ENCODE measurements at regions not wholly inside any gene's neighbourhood (a gene's known extent, or its start where the extent isn't known, plus 50 kb on each side); places are given as distances from the start of the nearest gene placed in this dataset.
A peak's percentile ranks its signal among the peaks of the same experiment; 100 is the strongest.

- peak; percentile 87 for DNase-seq (ENCODE audit: low read depth)
Observed at GRCh38 chr3:194738254-194739093, 52.8 kb downstream of the FAM43A start.

DNA sequence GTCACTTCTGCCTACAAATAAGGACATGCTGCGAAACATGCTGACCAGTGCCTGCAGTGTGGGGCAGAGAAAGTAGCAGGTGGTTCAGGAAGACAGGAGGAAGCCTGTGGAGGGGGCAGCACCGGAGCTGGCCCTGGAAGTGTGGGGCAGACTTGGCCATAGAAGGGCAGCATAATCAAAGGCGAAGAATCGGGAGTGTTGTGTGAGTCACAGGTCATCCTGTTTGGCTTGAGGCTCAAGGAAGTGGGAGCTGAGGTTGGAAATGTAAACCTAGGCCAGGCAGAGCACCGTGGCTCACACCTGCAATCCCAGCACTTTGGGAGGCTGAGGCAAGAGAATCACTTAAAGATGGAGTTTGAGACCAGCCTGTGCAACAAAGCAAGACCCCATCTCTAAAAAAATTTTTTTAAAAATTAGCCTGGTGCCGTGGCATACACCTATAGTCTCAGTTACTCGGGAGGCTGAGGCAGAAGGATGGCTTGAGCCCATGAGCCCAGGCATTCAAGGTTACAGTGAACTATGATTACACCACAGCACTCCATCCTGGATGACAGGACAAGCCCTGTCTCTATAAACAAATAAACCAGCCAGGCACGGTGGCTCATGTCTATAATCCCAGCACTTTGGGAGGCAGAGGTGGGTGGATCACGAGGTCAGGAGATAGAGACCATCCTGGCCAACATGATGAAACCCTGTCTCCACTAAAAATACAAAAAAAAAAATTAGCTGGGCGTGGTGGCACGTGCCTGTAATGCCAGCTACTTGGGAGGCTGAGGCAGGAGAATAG is 54.0 kb downstream of the FAM43A start:
- no peak for DNase-seq (ENCODE audit: low read depth)

GRCh38 chr3:194740859-194741491 is 55.3 kb downstream of the FAM43A start:
- no peak for DNase-seq (ENCODE audit: low read depth)

DNA sequence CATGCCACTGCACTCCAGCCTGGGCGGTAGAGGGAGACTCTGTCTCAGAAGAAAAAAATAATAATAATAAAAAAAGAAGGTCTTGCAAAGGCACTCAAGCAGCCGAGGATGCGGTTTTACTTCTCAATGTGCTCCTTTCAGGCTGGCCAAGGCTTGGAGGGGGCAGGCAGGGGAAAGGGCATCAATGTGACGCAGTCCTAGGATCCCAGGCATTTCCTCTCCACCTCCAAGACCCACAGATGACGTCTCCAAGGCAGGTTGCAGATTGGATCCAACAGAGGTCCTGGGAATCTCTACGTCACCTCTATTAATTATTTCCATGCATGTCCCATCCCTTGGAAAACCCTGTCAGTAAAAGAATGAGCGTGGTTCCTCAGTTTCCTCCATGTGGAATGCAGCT is 56.2 kb downstream of the FAM43A start:
- no peak for DNase-seq (ENCODE audit: low read depth)

- no peak for DNase-seq (ENCODE audit: low read depth)
Observed at GRCh38 chr3:194744826-194745225, 59.1 kb downstream of the FAM43A start.

DNA sequence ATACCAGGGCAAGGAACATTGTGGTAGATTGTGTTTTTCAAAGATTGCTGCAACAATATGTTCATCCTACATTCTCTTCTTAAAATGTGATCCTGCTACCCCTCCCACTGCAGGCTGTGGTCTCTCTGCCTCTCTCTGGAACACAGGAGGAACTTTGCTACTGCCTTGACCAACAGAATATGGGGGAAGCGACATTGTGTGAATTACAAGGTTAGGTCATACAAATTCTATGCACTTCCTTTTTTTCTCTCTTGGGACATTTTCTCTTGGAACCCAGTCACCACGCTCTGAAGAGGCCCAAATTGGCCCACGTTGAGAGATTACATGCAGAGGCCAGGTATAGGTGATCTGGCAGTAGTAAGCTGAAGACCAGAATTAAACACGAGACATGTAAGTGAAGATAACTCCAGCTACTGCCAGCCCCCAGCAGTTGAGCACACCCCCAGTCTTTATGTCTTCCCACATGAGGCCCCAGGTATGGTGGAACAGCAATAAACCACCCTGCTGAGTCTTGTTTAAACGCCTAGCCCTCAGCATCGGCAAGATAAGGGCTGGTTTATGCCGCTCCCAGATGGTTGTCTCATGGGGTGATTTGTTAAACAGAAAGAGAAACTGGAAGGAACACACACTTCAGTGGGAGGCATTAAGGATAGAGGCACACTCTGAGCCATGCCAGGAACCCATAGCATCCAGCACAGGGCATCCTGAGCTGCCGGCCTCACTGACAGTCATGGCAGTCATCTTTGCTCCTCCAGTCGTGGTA is 59.9 kb downstream of the FAM43A start:
- DNase-seq (ENCODE audit: low read depth), result no peak

DNA sequence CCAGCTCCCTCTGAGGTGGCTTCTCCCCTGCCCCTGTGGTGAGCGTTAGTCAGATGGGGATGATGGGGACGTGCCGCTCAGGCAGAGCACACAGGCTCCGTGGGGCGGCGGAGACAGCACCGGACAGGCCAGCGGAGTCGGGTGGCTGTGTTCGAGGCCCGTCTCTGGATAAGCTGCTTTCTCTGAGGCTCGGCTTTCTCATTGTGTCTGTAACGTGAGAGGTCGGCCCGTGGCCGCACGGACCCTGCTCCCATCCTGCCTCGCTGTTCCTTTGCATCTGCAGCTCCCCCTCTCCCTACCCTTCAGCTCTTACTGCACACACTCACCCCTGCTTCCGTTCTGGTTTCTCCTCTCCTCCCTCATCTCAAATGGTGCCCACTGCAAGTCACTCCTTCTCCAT is 62.5 kb downstream of the FAM43A start:
- DNase-seq (ENCODE audit: low read depth), result no peak

- DNase-seq (ENCODE audit: low read depth), result no peak
Observed at GRCh38 chr3:194749631-194750490, 64.2 kb downstream of the FAM43A start.

DNA sequence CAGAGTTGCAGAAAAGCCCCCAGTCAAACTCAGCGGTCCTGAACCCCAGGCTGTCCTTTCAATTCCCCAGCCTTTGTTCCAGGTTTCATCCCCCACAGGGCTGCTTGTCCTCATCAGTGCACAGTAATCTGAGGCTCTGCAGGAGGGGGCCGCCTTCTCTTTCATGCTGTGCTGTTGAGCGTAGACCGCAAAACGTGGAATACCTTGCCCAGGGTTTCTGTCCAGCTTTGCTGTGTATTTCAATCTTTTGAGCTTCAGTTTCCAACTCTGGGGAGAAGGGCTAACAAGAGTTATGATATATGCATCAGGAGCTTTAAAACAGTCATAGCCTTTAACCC is 64.8 kb downstream of the FAM43A start:
- DNase-seq (ENCODE audit: low read depth), result no peak

DNA sequence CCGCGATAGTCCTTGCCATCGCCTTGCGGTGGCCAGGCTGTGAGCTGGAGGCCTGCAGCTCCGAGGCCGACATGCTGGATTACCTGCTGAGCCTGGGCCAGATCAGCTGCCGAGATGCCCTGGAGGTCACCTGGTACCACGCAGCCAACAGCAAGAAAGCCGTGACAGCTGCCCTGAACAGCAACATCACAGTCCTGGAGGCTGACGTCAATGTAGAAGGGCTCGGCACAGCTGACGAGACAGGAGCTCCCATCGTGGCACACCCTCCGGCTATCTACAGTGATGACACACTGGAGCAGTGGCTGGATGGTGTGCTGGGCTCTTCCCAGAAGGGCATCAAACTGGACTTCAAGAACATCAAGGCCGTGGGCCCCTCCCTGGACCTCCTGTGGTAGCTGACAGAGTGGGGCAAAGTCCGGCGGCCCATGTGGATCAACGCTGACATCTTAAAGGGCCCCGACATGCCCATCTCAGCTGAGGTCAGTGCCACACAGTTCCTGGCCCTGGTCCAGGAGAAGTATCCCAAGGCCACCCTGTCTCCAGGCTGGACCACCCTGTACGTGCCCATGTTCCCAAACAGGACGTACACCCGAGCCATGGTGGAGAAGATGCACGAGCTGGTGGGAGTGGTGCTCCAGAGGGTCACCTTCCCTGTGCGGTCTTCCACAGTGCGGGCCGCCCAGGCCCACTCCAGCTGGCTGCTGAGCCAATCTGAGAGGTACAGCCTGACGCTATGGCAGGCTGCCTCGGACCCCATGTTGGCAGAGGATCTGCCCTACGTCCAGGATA is 70.2 kb downstream of the FAM43A start:
- DNase-seq (ENCODE audit: low read depth), result no peak

- DNase-seq (ENCODE audit: low read depth), result no peak
Observed at GRCh38 chr3:194756460-194756779, 70.7 kb downstream of the FAM43A start.

- DNase-seq (ENCODE audit: low read depth), result peak; percentile 71
Observed at GRCh38 chr3:194756791-194757325, 71.2 kb downstream of the FAM43A start.

GRCh38 chr3:194757647-194758061 is 72.0 kb downstream of the FAM43A start:
- DNase-seq (ENCODE audit: low read depth), result no peak

- DNase-seq (ENCODE audit: low read depth), result no peak
Observed at GRCh38 chr3:194758716-194759115, 73.0 kb downstream of the FAM43A start.

- DNase-seq (ENCODE audit: low read depth), result no peak
Observed at GRCh38 chr3:194760494-194761137, 74.9 kb downstream of the FAM43A start.

- DNase-seq (ENCODE audit: low read depth), result no peak
Observed at GRCh38 chr3:194761384-194761783, 75.7 kb downstream of the FAM43A start.

DNA sequence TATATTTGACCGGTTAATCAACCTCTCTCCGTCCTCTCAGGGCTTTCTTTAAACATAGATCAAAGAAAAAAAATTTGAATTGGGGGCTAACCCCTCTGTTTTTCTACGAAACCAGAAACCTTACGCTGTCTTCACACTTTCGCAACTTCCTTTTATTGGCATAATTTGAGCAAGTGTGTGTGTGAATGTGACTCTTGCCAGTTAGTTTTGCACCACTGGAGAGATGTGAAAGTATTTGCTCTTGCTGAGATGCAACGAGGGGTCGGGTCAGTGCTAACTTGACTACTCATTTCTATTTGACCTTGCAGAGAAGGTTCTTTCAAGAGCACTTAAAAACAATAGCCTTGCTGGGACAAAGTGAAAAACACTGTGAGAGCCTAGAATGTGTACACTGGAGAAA is 81.2 kb downstream of the FAM43A start:
- DNase-seq (ENCODE audit: low read depth), result no peak

GRCh38 chr3:194767446-194768207 is 81.9 kb downstream of the FAM43A start:
- DNase-seq (ENCODE audit: low read depth), result no peak

Measured in myocyte (in vitro differentiated cells).